ENCODE measurements at regions not wholly inside any gene's neighbourhood (a gene's known extent, or its start where the extent isn't known, plus 50 kb on each side); places are given as distances from the start of the nearest gene placed in this dataset.

DNA sequence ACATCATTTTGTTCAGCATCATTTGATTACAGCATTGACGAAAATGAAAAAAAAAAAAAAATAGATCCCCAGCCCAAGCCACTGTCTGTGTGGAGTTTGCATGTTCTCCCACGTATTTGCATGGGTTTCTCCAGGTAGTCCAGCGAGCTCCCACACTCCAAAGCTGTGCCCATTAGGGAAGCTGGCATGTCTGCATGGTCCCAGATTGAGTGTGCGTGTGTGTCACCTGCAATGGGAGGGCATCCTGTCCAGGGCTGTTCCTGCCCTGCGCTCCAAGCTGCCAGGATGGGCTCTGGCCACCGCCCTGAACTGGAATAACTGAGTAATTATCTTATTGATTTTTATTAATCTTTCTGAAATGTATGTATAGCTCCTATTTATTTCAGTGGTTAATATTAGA lies 88.6 kb downstream of the KLF12 start:
- TF ChIP-seq NR2C2 (CRISPR knock-in tag; IDR thresholded peaks at IDR 0.05) (no peak), JAZF1 (CRISPR knock-in tag; IDR thresholded peaks at IDR 0.05) (no peak), ARID4B (CRISPR knock-in tag; IDR thresholded peaks at IDR 0.05; ENCODE audit: borderline replicate concordance) (no peak), JUN (CRISPR knock-in tag; IDR thresholded peaks at IDR 0.05) (no peak), ZMAT4 (CRISPR knock-in tag; IDR thresholded peaks at IDR 0.05) (no peak), TP53 (CRISPR knock-in tag; IDR thresholded peaks at IDR 0.05) (no peak), ZNF263 (CRISPR knock-in tag; IDR thresholded peaks at IDR 0.05; ENCODE audit: low read depth) (no peak), PRRX2 (CRISPR knock-in tag; IDR thresholded peaks at IDR 0.05) (no peak), ZNF232 (CRISPR knock-in tag; IDR thresholded peaks at IDR 0.05) (no peak), ESRRA (CRISPR knock-in tag; IDR thresholded peaks at IDR 0.05; ENCODE audit: borderline replicate concordance) (no peak)
- CTCF ChIA-PET, result no interaction called here
- Mint-ChIP-seq H3K27me3 (ENCODE audit: low read depth) (no peaks in the 10 kb centered on the region), H3K36me3 (no peaks in the 10 kb centered on the region), H3K4me3 (no peak overlapping the region), H3K9me3 (peaks cover 5% of the 10 kb centered on the region), H3K27ac (no peak overlapping the region), H3K4me1 (peaks cover 17% of the 10 kb centered on the region)
- POLR2A ChIA-PET, result no interaction called here
- no peak for DNase-seq (ENCODE audit: low spot score)
- ATAC-seq, result no peak

- CTCF ChIA-PET, result no interaction called here
- H3K4me1 Mint-ChIP-seq, result peaks cover 29% of the 10 kb centered on the region
- no peaks in the 10 kb centered on the region for H3K27me3 Mint-ChIP-seq (ENCODE audit: low read depth)
- H3K27ac Mint-ChIP-seq, result no peak overlapping the region
- DNase-seq (ENCODE audit: low spot score), result no peak
- ATAC-seq, result no peak
- POLR2A ChIA-PET, result no interaction called here
- H3K4me3 Mint-ChIP-seq, result no peak overlapping the region
- H3K9me3 Mint-ChIP-seq, result peaks cover 5% of the 10 kb centered on the region
- TF ChIP-seq NR1H2 (CRISPR knock-in tag; IDR thresholded peaks at IDR 0.05) (no peak), CTCF (IDR thresholded peaks at IDR 0.05) (no peak), TEAD1 (CRISPR knock-in tag; IDR thresholded peaks at IDR 0.05) (no peak), ZSCAN18 (CRISPR knock-in tag; IDR thresholded peaks at IDR 0.05) (no peak), ZNF416 (CRISPR knock-in tag; IDR thresholded peaks at IDR 0.05) (no peak), EMX1 (CRISPR knock-in tag; IDR thresholded peaks at IDR 0.05) (no peak), RELA (CRISPR knock-in tag; IDR thresholded peaks at IDR 0.05; ENCODE audit: borderline replicate concordance) (no peak), E2F4 (CRISPR knock-in tag; IDR thresholded peaks at IDR 0.05; ENCODE audit: borderline replicate concordance, low read depth) (no peak)
- TF ChIP-seq, protein P1, sequence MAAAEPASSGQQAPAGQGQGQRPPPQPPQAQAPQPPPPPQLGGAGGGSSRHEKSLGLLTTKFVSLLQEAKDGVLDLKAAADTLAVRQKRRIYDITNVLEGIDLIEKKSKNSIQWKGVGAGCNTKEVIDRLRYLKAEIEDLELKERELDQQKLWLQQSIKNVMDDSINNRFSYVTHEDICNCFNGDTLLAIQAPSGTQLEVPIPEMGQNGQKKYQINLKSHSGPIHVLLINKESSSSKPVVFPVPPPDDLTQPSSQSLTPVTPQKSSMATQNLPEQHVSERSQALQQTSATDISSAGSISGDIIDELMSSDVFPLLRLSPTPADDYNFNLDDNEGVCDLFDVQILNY (CRISPR knock-in tag; IDR thresholded peaks at IDR 0.05), result no peak
- no peaks in the 10 kb centered on the region for H3K36me3 Mint-ChIP-seq
Observed at GRCh38 chr13:74043237-74043636, 91.0 kb downstream of the KLF12 start.

Data from WTC11 (cell line).